Vagina (tissue), 2 donors: ENCODE measurements at regions not wholly inside any gene's neighbourhood (a gene's known extent, or its start where the extent isn't known, plus 50 kb on each side); places are given as distances from the start of the nearest gene placed in this dataset.

Source experiments
- CTCF ChIP-seq, 3 experiments: fragments of 450-650 bp in 2 of 3; fragments of 200-600 bp in 1 of 3; sonication (generic) in 1 of 3; IDR thresholded peaks; one replicate each; pipeline ENCODE4 v1.5.1; 2017 to 2019; ENCODE audit warnings: antibody characterized with exemption in 3 of 3, mild to moderate bottlenecking in 2 of 3, moderate library complexity in 2 of 3
- POLR2A ChIP-seq, 2 donors: fragments of 450-650 bp; IDR thresholded peaks; one replicate each; pipeline ENCODE4 v1.6.1; 2017; ENCODE audit warnings: antibody characterized with exemption in 2 of 2, mild to moderate bottlenecking in 2 of 2, moderate library complexity in 2 of 2

GRCh38 chr4:81756973-81757372, 285.3 kb upstream of the RASGEF1B start:
- TF ChIP-seq CTCF (IDR thresholded peaks at IDR 0.05) (no peak), POLR2A (IDR thresholded peaks at IDR 0.05) (no peak)
